ENCODE measurements at regions not wholly inside any gene's neighbourhood (a gene's known extent, or its start where the extent isn't known, plus 50 kb on each side); places are given as distances from the start of the nearest gene placed in this dataset. TPM values are rescaled to one million over a fixed set of nuclear protein-coding genes. Genes with fewer than 3 reads are reported as not detected.

Small RNA genes lying in the stretch of these regions (small RNA-seq; reads per million reads assigned to genes)
- gene AC090502.2 (ENCODE audit: low replicate concordance) (not detected), gene RF00096 (ENCODE audit: low replicate concordance) (not detected), gene RNU6-1012P (ENCODE audit: low replicate concordance) (not detected)
